Prostate gland (tissue), 2 donors: ENCODE measurements at regions not wholly inside any gene's neighbourhood (a gene's known extent, or its start where the extent isn't known, plus 50 kb on each side); places are given as distances from the start of the nearest gene placed in this dataset.

Experiments used
- POLR2A ChIP-seq: fragments of 450-650 bp; IDR thresholded peaks from one replicate; pipeline ENCODE4 v1.6.1; 2016; ENCODE audit warnings: antibody characterized with exemption, mild to moderate bottlenecking
- TF ChIP-seq, protein P1 (sequence below), 4 experiments: fragments of 200-600 bp in 2 of 4; fragments of 450-650 bp in 2 of 4; sonication (generic) in 2 of 4; IDR thresholded peaks; 1 replicate in 3 of 4; 2 replicates in 1 of 4; pipeline ENCODE4 v1.5.1; 2016 to 2019; ENCODE audit warnings: antibody characterized with exemption in 4 of 4, mild to moderate bottlenecking in 2 of 4, moderate library complexity in 2 of 4

DNA sequence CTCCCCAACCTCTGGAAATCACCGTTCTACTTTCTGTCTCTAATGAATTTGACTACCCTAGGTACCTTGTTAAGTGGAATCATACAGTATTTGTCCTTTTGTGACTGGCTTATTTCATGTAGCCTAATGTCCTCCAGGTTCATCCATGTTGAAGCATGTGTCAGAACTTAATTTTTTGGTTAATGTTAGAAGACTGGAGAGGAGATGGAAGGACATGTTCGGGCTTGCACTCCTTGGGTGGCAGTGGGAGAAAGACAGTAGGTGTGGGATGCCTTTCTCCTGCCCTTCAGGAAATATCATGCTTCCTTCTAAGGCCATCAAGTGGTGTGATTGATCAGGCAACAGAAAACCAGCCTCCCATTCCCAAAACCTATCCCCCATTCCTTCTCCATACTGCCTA is 61.1 kb upstream of the RNF144B start:
- TF ChIP-seq, protein P1, sequence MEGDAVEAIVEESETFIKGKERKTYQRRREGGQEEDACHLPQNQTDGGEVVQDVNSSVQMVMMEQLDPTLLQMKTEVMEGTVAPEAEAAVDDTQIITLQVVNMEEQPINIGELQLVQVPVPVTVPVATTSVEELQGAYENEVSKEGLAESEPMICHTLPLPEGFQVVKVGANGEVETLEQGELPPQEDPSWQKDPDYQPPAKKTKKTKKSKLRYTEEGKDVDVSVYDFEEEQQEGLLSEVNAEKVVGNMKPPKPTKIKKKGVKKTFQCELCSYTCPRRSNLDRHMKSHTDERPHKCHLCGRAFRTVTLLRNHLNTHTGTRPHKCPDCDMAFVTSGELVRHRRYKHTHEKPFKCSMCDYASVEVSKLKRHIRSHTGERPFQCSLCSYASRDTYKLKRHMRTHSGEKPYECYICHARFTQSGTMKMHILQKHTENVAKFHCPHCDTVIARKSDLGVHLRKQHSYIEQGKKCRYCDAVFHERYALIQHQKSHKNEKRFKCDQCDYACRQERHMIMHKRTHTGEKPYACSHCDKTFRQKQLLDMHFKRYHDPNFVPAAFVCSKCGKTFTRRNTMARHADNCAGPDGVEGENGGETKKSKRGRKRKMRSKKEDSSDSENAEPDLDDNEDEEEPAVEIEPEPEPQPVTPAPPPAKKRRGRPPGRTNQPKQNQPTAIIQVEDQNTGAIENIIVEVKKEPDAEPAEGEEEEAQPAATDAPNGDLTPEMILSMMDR (IDR thresholded peaks at IDR 0.05): no peak
- no peak for TF ChIP-seq POLR2A
